Bronchial epithelial cell (primary cell): ENCODE measurements at regions not wholly inside any gene's neighbourhood (a gene's known extent, or its start where the extent isn't known, plus 50 kb on each side); places are given as distances from the start of the nearest gene placed in this dataset.

Experiments
- DNase-seq: peaks from one replicate; pipeline ENCODE4 v3.0.0-alpha.2; 2010; ENCODE audit warnings: low read depth
- FAIRE-seq: peaks from 2 replicates; lab custom pipeline; 2011; peaks lifted over from hg19 to GRCh38; lab: Jason Lieb, UNC
- H3K27me3 ChIP-seq: 2 replicates; pipeline ENCODE4 v1.5.1; 2011; ENCODE audit warnings: low read length; ENCODE audit not compliant: control insufficient read depth, insufficient read depth
- H3K36me3 ChIP-seq: 2 replicates; pipeline ENCODE4 v1.5.1; 2011; ENCODE audit warnings: low read length; ENCODE audit not compliant: control insufficient read depth, insufficient read depth
- H3K4me3 ChIP-seq: 2 replicates; pipeline ENCODE4 v1.5.1; 2011; ENCODE audit warnings: mild to moderate bottlenecking, low read depth, low read length, control low read depth
- CTCF ChIP-seq: IDR thresholded peaks from 2 replicates; pipeline ENCODE4 v1.5.1; 2011; ENCODE audit warnings: mild to moderate bottlenecking, moderate library complexity, low read length, control low read depth, inconsistent platforms; ENCODE audit not compliant: insufficient read depth, severe bottlenecking

GRCh38 chr22:27406389-27406861, 395.1 kb downstream of the MN1 start:
- no peak overlapping the region for H3K4me3 ChIP-seq
- no peaks in the 10 kb centered on the region for H3K27me3 ChIP-seq
- no peaks in the 10 kb centered on the region for H3K36me3 ChIP-seq
- TF ChIP-seq CTCF, result no peak
- DNase-seq, result peak; percentile 20
- no peak for FAIRE-seq

DNA sequence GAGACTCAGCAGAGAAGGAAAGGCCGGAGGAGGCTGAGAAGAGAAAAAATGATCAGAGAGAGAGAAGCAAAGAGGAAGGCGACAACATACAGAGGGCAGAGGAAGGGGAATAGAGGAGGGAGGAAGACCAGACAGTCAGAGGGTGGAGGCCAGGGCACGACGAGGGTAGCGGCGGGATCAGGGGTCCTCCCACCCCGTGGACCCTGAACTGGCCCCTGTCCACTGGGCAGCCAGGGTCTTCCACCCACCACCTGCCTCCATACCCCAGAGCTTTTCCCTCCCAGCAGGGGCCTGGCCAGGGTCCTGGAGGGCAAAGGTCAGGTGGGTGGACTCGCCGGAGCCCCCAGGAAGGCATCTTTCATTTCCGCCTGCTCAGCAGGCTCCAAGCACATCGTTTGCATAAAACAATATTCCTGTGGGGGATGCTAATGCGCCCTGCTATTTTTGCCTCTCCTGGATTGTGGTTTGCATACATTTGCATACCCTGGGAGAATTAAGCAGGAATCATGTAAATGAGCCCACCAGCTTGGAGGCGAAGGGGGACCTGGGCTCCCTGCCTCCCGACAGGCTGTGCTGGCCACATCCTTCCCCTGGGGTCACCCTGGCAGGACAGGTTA, 394.1 kb downstream of the MN1 start:
- DNase-seq (no peak), FAIRE-seq (no peak)
- no peaks in the 10 kb centered on the region for H3K36me3 ChIP-seq
- TF ChIP-seq CTCF, result no peak
- no peak overlapping the region for H3K4me3 ChIP-seq
- no peaks in the 10 kb centered on the region for H3K27me3 ChIP-seq

DNA sequence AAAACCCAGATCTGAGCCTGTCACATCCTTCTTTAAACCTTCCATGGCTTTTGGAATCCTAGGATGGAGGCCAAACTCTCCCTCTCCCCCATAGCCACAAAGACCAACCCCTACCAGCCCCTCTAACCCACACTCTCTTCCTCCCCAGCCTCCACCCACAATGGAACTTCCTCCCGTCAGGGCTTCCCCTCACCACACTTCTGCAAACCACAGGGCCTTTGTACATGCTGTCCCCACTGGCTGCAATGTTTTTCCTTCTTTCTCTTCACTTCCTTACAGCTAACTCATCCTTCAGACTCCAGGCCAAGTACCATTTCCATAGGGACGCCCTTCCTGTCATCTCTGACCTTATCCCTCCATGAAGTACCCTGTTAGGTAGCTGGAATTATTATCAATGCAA, 393.5 kb downstream of the MN1 start:
- no peaks in the 10 kb centered on the region for H3K36me3 ChIP-seq
- DNase-seq (no peak), FAIRE-seq (no peak)
- no peaks in the 10 kb centered on the region for H3K27me3 ChIP-seq
- no peak for TF ChIP-seq CTCF
- H3K4me3 ChIP-seq, result no peak overlapping the region

DNA sequence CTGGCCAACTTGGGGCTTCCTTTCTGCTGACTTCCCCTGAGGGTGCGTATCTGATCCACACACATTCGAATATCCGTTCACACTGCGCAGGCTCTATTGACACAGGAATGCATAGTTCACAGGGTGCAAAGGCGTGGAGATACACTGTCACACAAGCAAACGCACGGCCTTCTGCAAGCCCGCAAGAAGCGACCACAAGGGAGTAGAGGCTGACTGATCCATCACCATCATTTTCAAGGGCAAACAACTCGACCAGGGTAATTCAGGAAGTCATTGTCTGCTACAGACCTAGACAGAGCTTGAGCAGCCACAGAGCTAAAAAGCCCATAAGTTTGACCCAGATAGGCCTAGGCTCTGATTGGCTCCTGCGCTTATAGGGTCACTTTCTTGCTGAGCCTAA, 392.3 kb downstream of the MN1 start:
- Histone ChIP-seq H3K4me3 (no peak overlapping the region), H3K27me3 (no peaks in the 10 kb centered on the region), H3K36me3 (no peaks in the 10 kb centered on the region)
- peak; percentile 93 for FAIRE-seq
- DNase-seq, result no peak
- peak; percentile 1 for TF ChIP-seq CTCF

- Histone ChIP-seq H3K4me3 (no peak overlapping the region), H3K36me3 (no peaks in the 10 kb centered on the region), H3K27me3 (no peaks in the 10 kb centered on the region)
- FAIRE-seq, result peak; percentile 80
- DNase-seq, result peak; percentile 95
- no peak for TF ChIP-seq CTCF
Observed at GRCh38 chr22:27412866-27413445, 388.6 kb downstream of the MN1 start.
